GM19438 (cell line): ENCODE measurements at regions not wholly inside any gene's neighbourhood (a gene's known extent, or its start where the extent isn't known, plus 50 kb on each side); places are given as distances from the start of the nearest gene placed in this dataset.

ENCODE experiments used
- ATAC-seq: cut with Tn5 transposase; IDR thresholded peaks from one replicate; pipeline ENCODE4 v1.9.1; 2021; ENCODE audit warnings: low read depth; ENCODE audit not compliant: unreplicated experiment

DNA sequence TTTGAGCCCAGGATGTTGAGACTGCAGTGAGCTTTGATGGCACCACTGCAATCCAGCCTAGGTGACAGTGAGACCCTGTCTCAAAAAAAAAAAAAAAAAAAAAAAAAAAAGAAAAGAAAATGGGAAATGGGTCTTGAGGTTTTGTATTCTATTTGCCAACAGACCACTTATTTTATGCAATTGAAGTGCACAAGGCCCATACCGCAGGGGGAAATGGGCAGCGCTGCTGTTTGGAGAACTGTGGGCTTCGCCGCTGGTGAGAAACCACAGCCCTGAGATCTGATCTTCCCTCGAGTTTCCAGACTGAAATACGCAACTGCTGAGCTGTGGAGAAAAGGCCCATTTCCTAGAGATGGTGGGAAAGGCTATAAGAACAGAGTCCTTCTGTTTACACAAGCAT lies 512.0 kb downstream of the TCERG1L start:
- ATAC-seq: no peak

DNA sequence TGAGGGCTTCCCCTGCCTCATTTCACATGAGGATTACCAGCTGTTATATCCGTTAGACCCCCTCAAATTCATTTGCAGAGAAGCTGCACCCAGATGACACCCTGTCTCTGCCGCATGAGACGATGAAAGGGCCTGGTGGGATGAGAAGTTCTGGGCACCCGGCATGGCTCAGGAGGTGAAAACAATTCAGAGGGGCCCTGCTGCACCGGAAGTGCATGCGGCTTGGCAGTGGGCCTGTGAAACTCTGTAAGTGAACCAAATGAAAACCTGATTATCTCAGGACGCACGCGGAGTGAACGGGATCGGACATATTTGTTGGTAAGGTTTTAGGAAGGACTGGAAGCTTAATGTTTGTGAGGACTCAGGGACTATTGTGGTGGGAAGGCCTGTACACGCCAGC lies 511.2 kb downstream of the TCERG1L start:
- no peak for ATAC-seq

DNA sequence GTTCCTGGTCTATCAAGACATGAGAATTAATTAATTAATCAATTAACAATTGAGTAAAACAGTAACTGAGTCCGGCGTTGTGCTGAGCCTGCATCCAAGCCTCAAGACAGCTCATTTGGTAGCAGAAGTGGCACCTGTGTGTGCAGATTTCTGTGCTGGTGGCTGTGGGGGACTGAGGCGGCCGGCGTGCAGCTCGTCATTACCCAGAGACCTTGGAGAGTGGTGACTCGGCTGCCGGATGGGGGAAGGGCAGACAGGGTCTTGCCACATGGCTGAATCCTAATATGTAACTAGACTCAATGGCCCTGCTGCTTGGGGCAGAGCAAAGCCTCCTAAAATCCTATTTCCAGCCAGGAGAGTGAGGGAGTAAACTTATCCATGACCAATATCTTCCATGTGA lies 510.2 kb downstream of the TCERG1L start:
- ATAC-seq: no peak

DNA sequence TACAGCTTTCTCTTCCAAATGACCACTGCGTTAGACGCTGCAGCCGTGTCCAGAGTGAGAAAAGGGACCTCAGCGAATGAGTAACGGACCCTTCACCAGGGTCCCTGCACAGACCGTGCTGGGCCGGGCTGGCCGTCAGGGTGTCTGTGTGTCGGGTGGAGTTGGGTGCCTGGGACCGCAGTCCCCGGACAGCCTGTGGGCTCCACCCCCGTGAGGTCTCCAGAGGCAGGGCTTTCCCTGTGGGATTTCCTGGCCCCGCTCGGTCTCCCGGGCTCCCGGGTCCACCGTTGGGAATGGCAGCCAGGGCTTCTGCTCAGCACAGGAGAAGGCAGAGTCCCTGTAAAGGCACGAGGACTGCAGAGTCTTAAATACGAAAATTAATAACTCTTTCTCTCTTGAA lies 509.7 kb downstream of the TCERG1L start:
- no peak for ATAC-seq

DNA sequence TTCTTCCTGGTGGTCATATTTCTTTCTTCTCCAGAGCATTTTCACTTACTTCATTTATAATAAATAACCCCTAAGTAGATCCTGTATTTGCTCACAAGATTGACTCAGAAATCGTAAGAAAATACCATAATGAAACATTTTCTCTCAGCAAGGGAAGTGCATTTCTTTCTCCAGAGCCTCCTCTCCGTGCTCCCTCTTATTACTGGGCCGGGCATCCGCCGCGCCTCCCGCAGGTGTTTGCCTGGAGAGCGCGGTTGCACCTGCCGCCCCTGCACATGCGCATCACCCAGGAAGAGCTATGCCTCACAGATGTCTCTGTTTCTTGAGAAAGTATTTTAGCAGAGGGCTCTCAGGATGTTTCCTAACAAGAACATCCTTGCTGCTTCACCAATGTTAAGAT lies 509.2 kb downstream of the TCERG1L start:
- ATAC-seq: no peak

DNA sequence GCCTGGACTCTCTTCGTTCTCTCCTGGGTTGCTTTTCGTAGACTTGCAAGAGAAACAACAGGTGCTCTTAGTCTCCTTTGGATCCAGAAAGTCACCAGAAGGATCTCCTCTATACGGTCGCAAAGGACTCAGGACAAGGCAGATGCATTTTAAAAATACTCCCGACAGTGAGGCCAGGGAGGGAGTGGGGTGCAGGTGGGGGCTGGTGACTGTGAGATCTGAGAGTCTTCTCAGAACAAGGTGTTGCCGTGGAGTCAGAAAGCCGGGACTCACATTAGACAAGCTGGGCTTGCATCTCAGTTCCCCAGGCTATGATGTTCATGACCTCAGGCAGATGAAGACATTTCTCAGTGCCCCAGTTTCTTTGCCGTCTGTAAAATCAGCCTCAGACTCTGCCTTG lies 507.2 kb downstream of the TCERG1L start:
- no peak for ATAC-seq

DNA sequence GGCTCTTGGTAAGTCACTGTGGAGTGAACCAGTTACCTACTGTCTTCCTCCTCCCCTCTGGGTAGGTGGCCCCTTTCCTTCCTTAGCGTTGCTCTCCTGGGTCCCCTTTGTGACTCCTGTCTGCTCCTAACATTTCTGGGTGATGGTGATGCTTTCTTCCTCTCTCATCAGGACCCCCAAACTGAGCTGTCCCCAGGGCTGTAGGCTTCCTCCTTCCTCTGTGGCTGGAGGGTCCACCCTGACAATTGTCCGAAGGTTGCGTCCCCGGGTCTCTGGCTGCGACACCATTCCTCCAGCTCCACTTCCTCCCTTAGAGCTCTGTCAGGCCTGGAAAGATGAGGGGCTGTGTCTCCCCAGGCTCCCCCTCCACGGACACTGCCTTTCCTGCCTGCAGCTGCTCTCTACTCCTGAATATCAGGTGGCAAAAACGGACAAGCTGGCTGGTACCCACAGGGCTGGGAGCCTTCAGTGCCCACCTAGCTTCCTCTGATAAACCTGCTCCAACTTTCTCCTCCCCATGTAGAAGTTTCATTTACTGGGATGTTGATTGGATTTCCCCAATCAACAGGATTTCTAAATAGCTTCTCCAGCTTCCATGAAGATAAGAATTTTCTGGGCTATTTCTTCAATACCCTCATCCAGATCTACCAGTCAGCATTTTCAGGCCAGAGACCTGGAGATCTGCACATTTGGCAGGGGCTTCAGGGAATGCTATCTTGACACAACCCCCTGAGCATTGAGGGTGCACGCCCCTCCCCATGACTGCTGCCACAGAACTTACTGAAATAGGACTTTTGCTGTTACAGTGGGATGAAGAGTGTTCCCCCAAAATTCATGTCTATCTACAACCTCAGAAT lies 506.5 kb downstream of the TCERG1L start:
- ATAC-seq: no peak

DNA sequence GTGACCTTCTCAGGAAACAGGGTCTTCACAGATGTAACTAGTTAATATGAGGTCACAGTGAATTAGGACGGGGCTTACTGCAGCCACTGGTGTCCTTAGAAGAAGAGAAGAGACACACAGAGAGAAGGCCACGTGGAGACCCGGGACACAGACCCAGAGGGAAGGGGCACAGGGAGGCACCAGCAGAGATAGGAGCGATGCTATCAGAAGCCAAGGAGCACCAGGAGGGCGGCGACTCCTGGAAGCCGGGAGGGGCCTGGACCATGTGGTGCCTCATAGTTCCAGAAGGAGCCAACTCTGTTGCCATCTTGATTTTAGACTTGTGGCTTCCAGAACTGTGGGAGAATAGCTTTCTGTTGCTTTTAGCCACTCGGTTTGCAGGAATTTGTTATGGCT lies 505.9 kb downstream of the TCERG1L start:
- no peak for ATAC-seq

DNA sequence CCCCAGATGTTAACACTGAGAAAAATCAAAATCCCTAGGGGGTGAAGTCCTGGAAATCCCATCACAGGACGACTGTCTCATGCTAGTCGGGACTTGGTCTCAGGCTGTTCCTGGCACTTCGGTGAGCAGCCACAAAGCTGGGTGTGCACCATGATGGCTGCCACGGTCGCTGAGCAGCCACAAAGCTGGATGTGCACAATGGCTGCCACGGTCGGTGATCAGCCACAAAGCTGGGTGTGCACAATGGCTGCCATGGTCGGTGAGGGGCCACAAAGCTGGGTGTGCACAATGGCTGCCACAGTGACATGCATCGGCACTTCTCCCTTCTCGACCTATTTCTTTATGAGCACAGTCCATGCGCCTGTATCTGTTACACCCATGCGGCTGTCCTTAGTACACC lies 505.1 kb downstream of the TCERG1L start:
- no peak for ATAC-seq

DNA sequence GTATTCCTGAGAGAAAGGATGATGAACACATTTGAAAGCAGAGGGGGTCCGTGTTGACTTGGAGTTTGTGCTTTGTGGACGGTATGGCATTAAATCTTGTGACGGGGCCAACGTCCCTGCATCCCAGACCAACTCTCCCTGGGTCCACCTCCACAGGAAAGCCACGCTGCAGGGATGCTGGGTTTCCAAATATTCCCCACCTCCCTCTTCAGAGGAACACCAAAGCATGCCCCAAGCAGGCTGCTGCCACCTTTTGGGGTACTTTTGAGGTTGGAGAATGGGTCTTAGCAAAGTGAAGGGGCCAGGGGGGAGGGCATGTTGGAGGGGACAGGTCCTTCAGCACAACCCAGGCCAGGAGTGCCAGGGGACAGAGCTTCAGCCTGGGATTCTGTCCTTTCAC lies 504.4 kb downstream of the TCERG1L start:
- no peak for ATAC-seq

DNA sequence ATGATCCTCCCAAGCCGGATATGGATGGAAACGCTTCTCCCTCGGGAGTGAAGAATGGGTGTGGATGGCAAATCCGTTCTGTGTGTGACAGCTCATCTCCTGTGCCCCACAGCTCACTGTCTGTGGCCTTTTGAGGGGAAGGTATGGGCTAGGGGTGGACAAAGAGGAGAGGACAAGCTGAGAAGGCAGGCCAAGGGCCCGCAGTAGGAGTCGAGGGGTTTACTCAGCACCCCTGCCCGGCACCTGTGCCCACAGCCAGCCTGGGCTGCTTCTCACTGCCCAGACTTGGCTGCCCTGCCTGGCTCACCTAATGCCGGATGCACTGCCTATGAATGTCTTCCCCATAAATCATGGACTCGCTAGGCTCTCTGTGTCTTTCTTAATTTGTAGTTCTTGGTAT lies 503.8 kb downstream of the TCERG1L start:
- ATAC-seq: no peak

DNA sequence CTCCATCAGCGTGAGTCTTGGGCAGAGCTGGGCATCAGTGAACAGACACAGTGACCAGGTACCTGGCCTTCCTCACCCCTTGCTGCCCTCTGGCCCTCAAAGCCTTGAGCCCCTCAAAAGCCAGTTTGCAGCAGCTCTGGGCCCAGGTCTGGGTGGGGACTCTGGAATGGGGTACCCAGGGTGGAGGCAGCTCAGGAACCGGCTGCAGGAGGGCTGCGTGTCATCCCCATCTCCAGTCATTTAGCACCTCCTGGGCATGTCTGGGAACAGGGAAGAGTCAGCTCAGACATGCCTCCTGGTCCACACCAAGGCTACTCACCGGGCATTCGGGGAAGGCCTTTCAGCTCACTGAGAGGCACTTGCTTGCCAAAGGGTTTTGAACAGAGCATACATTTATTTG lies 503.3 kb downstream of the TCERG1L start:
- ATAC-seq: no peak

DNA sequence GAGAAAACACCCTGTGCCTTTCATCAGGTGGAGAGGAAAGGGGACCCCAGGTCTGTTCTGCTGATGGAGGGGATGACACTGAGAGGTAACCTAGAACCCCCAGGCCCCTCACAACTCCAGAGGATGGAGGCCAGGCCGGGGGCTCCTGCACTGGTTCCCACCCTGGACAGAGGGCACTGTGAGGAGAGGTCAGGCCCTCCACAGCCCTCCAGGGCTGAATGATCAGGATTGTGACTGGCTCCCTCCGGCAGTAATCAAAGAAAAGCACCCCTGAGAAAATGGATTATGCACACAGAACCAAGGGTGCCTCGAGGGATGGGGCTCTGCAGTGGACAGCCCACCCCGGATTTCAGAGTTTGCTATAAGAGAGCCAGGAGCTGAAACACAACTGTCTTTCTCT lies 502.8 kb downstream of the TCERG1L start:
- no peak for ATAC-seq

DNA sequence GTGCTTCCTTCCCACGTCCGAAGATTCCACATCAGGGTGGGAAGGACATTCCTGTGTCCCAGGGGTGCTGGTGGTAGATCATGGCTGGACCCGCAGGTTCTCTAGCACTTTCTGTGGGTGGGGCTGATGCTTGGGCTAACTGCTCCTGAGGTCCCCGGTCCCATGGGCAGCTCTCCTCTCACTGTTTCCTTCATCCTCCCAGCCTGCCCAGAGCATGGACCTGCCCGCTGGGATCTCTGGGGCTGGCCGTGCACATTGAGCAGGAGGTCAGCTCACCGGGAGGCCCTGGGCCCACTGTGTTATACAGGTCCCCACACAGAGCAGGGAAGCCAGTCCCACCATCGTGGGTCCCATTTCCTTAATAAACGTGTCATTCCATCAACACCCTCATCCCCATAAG lies 502.3 kb downstream of the TCERG1L start:
- no peak for ATAC-seq

DNA sequence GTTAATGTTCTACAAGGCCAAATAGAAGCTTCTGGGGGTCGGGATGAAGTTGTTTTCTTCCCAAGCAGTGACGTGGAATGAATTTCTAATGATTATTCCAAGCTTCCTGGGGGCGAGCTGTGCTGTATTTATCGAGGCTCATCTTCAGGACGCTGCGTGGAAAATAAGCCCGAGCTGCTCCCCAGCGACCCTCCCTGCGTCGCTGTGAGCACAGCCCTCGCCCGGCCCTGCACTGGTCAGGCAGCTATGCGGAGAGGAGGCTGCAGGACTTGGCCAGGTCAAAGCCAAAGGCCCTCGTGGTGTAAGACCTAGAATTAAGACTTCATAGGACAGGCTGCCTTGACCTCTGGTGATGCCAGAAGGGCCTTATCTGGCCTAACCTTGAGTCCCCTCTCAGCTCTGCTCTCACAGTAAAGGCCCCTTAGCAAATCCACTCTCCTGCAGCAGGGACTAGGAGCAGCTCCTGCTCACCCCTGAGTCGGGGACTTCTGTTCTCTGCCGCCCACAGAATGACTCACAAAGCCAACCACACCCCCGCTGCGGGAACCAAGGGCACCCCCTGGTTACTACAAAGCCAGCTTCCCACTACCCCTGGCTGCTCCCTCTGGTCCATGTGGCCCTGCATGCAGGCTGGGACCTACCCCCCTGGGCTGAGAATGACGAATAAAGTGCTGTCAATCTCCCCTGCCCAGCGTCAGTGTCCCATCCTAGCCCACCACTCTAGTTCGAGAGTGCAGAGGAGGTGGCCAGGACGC lies 501.6 kb downstream of the TCERG1L start:
- ATAC-seq: no peak

DNA sequence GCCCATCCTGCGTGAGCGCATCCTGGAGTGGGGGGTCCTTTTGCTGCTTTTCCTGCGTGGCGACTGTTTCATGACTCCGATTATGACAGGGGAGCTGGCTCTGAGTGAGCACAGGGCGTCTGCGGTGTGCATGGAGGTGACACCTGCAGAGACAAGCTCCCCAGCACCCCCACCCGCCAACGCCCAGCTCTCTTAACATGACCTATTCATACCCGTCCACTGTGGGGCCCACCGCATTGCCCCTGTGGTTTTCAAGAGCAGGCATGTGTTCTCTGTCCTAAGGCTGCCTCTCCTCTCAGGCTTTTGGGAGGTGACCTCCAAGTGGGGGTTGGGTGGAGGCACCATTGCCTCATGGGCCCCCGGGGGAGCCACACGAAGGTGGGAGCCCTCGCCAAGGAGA lies 500.7 kb downstream of the TCERG1L start:
- no peak for ATAC-seq

DNA sequence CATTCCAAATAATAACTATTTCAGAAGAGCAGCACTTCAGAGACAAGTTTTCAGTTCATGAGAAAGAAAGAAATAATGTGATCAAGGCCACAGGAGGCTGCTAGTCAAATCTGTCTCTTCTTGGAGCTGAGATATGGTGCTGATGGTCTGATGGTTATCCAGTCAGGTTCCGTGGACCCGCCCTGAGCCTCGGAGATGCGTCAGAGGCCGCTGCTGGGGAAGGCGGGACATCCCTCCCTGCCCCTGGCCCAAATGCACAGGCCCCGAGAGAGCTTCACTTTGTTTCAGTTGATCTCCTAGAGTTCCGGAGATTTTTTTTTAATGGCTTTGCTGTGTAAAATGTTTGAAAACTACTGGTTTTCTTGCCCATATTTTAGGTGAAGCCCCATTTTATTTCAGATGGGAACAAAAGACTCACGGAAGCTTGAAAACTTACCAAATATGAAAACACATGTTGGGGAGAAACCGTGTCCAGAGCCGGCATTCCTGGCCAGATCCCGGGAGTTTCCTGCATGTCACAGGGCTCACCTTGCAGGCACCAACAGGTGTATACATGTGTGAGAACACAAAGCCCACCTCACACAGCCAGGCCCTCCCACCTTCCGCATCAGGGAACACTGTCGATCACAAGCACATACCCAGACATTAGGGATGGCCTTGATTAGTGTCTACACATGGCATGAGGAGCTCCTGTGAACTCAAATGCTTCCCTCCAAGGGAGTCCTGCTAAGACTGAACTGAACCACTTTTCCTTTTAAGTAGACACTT lies 499.0 kb downstream of the TCERG1L start:
- ATAC-seq: no peak

DNA sequence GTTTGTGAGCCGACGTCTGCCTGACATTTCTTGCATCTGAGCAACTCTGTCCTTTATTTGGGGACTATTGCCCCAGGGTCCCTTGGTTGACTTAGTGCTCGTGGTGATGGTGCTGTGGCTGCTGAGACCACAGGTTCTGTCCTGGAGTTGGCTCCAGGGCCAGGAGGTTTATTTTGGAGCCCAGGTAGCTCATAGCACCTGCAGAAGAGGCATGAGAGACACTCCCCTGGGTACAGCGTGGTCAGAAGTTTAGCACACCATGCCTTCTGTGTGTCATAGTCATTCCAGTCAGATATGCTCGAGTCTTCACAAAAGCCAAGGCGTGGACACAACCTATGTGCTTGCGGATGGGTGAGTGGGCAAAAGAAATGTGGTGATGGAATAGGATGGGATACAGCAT lies 496.9 kb downstream of the TCERG1L start:
- no peak for ATAC-seq

DNA sequence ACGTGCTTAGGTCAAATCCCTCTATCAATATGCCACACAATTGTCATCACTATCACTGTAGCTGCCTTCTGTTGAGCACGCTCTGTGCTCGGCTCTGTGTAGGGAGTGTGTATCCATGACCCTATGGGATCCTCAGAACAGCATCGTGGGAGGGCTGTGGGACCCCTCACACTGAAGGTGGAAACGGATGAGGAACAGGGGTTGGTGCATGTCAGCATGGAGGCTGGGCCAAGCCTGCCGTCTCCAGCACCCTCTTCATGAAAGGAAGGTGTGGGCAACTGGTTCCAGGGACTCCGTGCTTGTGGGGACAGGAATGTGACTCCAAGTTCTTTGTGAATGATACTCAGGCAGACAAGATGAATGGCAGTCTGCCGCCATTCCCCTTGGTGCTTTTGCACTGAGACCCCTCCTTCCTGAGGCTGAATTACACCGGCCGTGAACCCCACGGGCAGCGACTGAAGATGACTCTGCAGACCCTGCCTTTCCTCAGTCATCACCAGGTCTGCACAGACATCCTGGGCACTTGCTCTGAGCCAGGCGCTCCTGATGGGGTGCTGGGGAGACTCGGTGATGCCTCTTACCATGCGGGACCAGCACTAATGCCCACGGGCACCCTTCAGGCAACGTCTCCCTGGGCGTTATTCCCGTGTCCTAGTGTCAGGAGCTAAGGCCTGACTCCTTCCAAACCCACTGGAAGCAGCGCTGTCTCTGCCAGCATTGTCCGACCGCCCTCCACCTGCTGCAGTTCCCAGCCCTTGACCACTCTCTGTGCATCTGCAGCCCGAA lies 495.2 kb downstream of the TCERG1L start:
- ATAC-seq: no peak

DNA sequence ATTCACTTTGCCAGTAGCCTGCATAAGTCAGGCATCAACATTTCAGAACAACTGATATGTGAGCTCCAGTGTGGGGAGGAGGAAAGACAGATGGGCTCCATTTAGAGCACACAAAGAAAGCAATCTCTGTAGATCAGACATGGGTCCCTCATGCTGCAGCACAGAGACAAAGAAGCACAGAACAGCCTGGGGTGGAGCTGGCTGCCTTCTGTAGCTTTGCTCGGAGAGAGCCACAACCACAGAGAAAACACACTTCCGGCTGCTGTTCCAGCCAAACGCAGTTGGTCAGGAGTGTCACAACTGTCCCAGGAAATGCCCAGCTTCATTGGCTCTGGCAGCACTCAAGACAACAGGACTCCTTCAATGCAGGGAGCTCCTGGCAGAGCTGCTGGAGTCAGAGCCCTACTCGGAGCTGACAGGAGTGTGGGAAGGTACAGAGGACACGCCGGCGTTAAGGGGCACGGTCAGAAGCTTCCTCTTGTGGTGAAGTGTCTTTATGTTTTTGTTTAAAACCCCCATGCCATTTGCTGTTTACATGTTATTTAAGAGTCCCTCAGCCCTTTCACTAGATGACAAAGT lies 494.4 kb downstream of the TCERG1L start:
- no peak for ATAC-seq
